ENCODE measurements at regions not wholly inside any gene's neighbourhood (a gene's known extent, or its start where the extent isn't known, plus 50 kb on each side); places are given as distances from the start of the nearest gene placed in this dataset.

GRCh38 chr2:144156736-144157640, 362.9 kb downstream of the ZEB2 start:
- DNase-seq (ENCODE audit: low read depth) = no peak

GRCh38 chr2:144154205-144154604, 365.7 kb downstream of the ZEB2 start:
- DNase-seq (ENCODE audit: low read depth) = no peak

GRCh38 chr2:144152817-144153271, 367.1 kb downstream of the ZEB2 start:
- no peak for DNase-seq (ENCODE audit: low read depth)

- DNase-seq (ENCODE audit: low read depth) = no peak
Measured at GRCh38 chr2:144151851-144152250, 368.1 kb downstream of the ZEB2 start.

GRCh38 chr2:144151405-144151804, 368.5 kb downstream of the ZEB2 start:
- DNase-seq (ENCODE audit: low read depth) = no peak

GRCh38 chr2:144147356-144147755, 372.6 kb downstream of the ZEB2 start:
- DNase-seq (ENCODE audit: low read depth) = no peak

- no peak for DNase-seq (ENCODE audit: low read depth)
Measured at GRCh38 chr2:144146876-144147275, 373.0 kb downstream of the ZEB2 start.

- no peak for DNase-seq (ENCODE audit: low read depth)
Measured at GRCh38 chr2:144146076-144146475, 373.8 kb downstream of the ZEB2 start.

GRCh38 chr2:144143294-144144151, 376.4 kb downstream of the ZEB2 start:
- no peak for DNase-seq (ENCODE audit: low read depth)

- DNase-seq (ENCODE audit: low read depth) = no peak
Measured at GRCh38 chr2:144140891-144141290, 379.0 kb downstream of the ZEB2 start.

GRCh38 chr2:144137705-144138428, 382.1 kb downstream of the ZEB2 start:
- DNase-seq (ENCODE audit: low read depth) = no peak

- no peak for DNase-seq (ENCODE audit: low read depth)
Measured at GRCh38 chr2:144137272-144137671, 382.6 kb downstream of the ZEB2 start.

GRCh38 chr2:144136297-144137010, 383.5 kb downstream of the ZEB2 start:
- DNase-seq (ENCODE audit: low read depth) = no peak

GRCh38 chr2:144133936-144134665, 385.8 kb downstream of the ZEB2 start:
- DNase-seq (ENCODE audit: low read depth) = no peak

GRCh38 chr2:144132357-144132756, 387.6 kb downstream of the ZEB2 start:
- no peak for DNase-seq (ENCODE audit: low read depth)

GRCh38 chr2:144131042-144131441, 388.9 kb downstream of the ZEB2 start:
- no peak for DNase-seq (ENCODE audit: low read depth)

GRCh38 chr2:144130551-144130950, 389.4 kb downstream of the ZEB2 start:
- no peak for DNase-seq (ENCODE audit: low read depth)

- DNase-seq (ENCODE audit: low read depth) = no peak
Measured at GRCh38 chr2:144128130-144128746, 391.7 kb downstream of the ZEB2 start.

- DNase-seq (ENCODE audit: low read depth) = no peak
Measured at GRCh38 chr2:144127693-144128092, 392.2 kb downstream of the ZEB2 start.

GRCh38 chr2:144126302-144126701, 393.6 kb downstream of the ZEB2 start:
- DNase-seq (ENCODE audit: low read depth) = no peak
